Mucosa of descending colon (tissue), 3 donors: ENCODE measurements at regions not wholly inside any gene's neighbourhood (a gene's known extent, or its start where the extent isn't known, plus 50 kb on each side); places are given as distances from the start of the nearest gene placed in this dataset.

Experiments
- ATAC-seq: fragments of 200-7000 bp; cut with Tn5 transposase; one replicate; pipeline ENCODE4 v1.9.1; 2020; ENCODE audit warnings: mild to moderate bottlenecking, moderate library complexity
- DNase-seq, 3 donors: peaks; one replicate each; pipeline ENCODE4 v3.0.0-alpha.2; 2020
- H3K36me3 ChIP-seq: fragments of 200-600 bp; one replicate; pipeline ENCODE4 v1.8.0; 2021; ENCODE audit warnings: low read depth, mild to moderate bottlenecking
- H3K4me1 ChIP-seq: fragments of 200-600 bp; one replicate; pipeline ENCODE4 v1.8.0; 2021; ENCODE audit warnings: low read depth, mild to moderate bottlenecking
- H3K4me3 ChIP-seq: fragments of 200-600 bp; one replicate; pipeline ENCODE4 v1.8.0; 2021; ENCODE audit warnings: mild to moderate bottlenecking
- H3K9me3 ChIP-seq: fragments of 200-600 bp; one replicate; pipeline ENCODE4 v1.8.0; 2021; ENCODE audit warnings: mild to moderate bottlenecking
- CTCF ChIP-seq: fragments of 200-600 bp; IDR thresholded peaks from one replicate; pipeline ENCODE4 v1.8.0; 2022; ENCODE audit warnings: antibody characterized with exemption, mild to moderate bottlenecking
- intact Hi-C, 2 donors: fragments of 100-400 bp; cut with DNase I in 1 of 2; cut with micrococcal nuclease in 1 of 2; formaldehyde crosslinking; loops; one replicate each; pipeline versions ENCODE4 v1.11.0 to v1.11.1; 2022; cut with DNase I, micrococcal nuclease
- donor health status: DM: no; HTN: no; CAD: no; lungs with moderate emphysema.
- donor health status: DM: no; HTN: no; CAD: no.
- donor health status: DM: no; HTN: yes; CAD: no.

DNA sequence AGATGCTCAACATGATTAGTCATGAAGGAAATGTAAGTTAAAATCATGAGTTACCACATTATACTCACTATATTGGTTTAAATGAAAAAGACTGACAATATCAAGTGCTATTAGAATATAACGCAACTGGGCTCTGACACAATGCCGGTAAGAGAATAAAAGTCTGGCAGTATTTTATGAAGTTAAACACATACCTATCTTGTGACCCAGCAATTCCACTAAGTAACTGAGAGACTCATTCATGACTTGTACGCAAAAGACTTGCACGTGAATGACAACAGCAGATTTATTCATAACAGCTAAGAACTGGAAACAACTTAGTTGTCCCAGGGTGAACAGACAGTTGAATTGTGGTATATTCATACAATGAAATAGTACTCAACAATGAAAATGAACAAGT, 342.1 kb downstream of the SLC4A3 start:
- Histone ChIP-seq H3K4me1 (no peaks in the 10 kb centered on the region), H3K36me3 (no peaks in the 10 kb centered on the region), H3K4me3 (no peak overlapping the region), H3K9me3 (no peaks in the 10 kb centered on the region)
- DNase-seq = no peak
- ATAC-seq = no peak
- intact Hi-C loops = no loop called here
- TF ChIP-seq CTCF = no peak

- intact Hi-C loops = no loop called here
- DNase-seq (no peak), ATAC-seq (no peak)
- no peak overlapping the region for H3K4me3 ChIP-seq
- TF ChIP-seq CTCF = no peak
- H3K36me3 ChIP-seq = no peaks in the 10 kb centered on the region
- no peaks in the 10 kb centered on the region for H3K4me1 ChIP-seq
- H3K9me3 ChIP-seq = no peaks in the 10 kb centered on the region
Observed at GRCh38 chr2:219973136-219973535, 345.7 kb downstream of the SLC4A3 start.

GRCh38 chr2:219976871-219977270, 349.4 kb downstream of the SLC4A3 start:
- H3K9me3 ChIP-seq = no peaks in the 10 kb centered on the region
- DNase-seq = no peak
- TF ChIP-seq CTCF = no peak
- H3K4me3 ChIP-seq = no peak overlapping the region
- ATAC-seq = no peak
- no peaks in the 10 kb centered on the region for H3K36me3 ChIP-seq
- intact Hi-C loops = no loop called here
- no peaks in the 10 kb centered on the region for H3K4me1 ChIP-seq

DNA sequence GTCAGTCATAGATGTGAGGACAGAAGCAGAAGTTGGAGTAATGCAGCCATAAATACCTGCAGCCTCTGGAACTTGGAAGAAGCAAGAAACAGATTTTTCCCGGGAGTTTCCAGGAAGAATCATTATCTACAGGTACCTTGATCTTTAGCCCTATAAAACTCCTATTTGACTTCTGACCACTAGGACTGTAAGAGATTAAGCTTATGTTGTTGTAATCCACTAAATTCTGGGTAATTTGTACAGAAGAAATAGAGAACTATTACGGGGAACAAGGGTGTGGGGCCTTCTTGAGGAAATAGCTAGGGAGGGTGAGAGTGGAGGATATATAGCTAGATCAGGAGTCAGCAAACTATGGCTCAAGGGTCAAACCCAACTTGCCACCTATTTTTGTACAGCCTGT, 353.2 kb downstream of the SLC4A3 start:
- no peaks in the 10 kb centered on the region for H3K4me1 ChIP-seq

GRCh38 chr2:219983836-219984235, 356.4 kb downstream of the SLC4A3 start:
- no peak for TF ChIP-seq CTCF
- Histone ChIP-seq H3K4me1 (no peaks in the 10 kb centered on the region), H3K4me3 (no peak overlapping the region), H3K36me3 (no peaks in the 10 kb centered on the region), H3K9me3 (no peaks in the 10 kb centered on the region)
- intact Hi-C loops = no loop called here
- DNase-seq = no peak
- ATAC-seq = no peak

More for the DNA sequence above, 353.2 kb downstream of the SLC4A3 start:
- Histone ChIP-seq H3K9me3 (no peaks in the 10 kb centered on the region), H3K4me3 (no peak overlapping the region), H3K36me3 (no peaks in the 10 kb centered on the region)
- DNase-seq = no peak
- ATAC-seq = peak; percentile 91
- no peak for TF ChIP-seq CTCF
- intact Hi-C loops = no loop called here

GRCh38 chr2:219985017-219985416, 357.6 kb downstream of the SLC4A3 start:
- Histone ChIP-seq H3K4me1 (no peaks in the 10 kb centered on the region), H3K4me3 (no peak overlapping the region), H3K9me3 (no peaks in the 10 kb centered on the region), H3K36me3 (no peaks in the 10 kb centered on the region)
- ATAC-seq (no peak), DNase-seq (no peak)
- intact Hi-C loops = no loop called here
- TF ChIP-seq CTCF = no peak
